ENCODE measurements at regions not wholly inside any gene's neighbourhood (a gene's known extent, or its start where the extent isn't known, plus 50 kb on each side); places are given as distances from the start of the nearest gene placed in this dataset.

GRCh38 chr13:68048802-68049359 is 818.7 kb upstream of the PCDH9 start:
- TF ChIP-seq POLR2A (IDR thresholded peaks at IDR 0.05) = no peak
- TF ChIP-seq, protein P1, sequence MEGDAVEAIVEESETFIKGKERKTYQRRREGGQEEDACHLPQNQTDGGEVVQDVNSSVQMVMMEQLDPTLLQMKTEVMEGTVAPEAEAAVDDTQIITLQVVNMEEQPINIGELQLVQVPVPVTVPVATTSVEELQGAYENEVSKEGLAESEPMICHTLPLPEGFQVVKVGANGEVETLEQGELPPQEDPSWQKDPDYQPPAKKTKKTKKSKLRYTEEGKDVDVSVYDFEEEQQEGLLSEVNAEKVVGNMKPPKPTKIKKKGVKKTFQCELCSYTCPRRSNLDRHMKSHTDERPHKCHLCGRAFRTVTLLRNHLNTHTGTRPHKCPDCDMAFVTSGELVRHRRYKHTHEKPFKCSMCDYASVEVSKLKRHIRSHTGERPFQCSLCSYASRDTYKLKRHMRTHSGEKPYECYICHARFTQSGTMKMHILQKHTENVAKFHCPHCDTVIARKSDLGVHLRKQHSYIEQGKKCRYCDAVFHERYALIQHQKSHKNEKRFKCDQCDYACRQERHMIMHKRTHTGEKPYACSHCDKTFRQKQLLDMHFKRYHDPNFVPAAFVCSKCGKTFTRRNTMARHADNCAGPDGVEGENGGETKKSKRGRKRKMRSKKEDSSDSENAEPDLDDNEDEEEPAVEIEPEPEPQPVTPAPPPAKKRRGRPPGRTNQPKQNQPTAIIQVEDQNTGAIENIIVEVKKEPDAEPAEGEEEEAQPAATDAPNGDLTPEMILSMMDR (IDR thresholded peaks at IDR 0.05) = no peak
- no peak for TF ChIP-seq EP300 (IDR thresholded peaks at IDR 0.05)
